NCI-H2171 treated with DMSO at 0.1 percent for 48 hours (cell line): ENCODE measurements at regions not wholly inside any gene's neighbourhood (a gene's known extent, or its start where the extent isn't known, plus 50 kb on each side); places are given as distances from the start of the nearest gene placed in this dataset.

Experiments used
- DNase-seq: peaks from one replicate; lab custom pipeline; 2025; lab: John Stamatoyannopoulos, UW

DNA sequence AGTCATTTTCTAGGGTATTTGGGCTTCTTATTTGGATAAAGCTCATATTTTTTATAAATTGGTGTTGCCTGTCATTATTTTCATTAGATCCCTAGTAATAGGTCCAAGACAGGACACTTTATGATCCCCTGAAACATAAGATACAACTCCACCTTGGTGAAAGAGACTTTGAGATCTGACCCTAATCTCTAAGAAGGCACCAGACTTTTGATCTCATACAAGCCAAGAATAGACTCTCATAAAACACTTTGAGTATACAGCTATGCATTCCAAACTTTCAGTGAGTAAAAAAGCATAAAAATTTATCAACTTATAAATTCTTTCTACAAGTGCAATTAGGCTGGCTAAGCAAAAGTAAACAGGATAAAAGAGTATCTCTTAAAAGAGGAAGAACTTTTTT is 451.2 kb downstream of the MN1 start:
- no peak for DNase-seq

DNA sequence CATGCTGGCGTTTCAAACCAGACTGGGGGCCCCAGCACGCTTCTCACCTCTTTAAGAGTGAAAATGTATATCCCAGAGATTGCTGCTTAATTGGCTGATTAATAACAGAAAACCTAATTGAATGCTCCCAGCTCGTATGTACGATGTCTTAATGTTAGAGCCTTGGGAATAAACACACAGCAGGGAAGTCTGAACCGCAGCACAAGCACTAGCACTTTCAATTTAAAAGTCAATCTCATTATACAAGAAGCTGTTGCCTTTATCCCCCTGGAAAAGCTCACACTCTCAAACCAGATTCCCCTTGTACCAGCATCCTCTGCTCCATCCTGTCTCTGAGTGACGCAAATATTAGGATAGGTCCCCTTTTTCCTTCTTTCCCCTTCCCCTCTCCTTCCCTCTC is 449.1 kb downstream of the MN1 start:
- DNase-seq, result no peak

DNA sequence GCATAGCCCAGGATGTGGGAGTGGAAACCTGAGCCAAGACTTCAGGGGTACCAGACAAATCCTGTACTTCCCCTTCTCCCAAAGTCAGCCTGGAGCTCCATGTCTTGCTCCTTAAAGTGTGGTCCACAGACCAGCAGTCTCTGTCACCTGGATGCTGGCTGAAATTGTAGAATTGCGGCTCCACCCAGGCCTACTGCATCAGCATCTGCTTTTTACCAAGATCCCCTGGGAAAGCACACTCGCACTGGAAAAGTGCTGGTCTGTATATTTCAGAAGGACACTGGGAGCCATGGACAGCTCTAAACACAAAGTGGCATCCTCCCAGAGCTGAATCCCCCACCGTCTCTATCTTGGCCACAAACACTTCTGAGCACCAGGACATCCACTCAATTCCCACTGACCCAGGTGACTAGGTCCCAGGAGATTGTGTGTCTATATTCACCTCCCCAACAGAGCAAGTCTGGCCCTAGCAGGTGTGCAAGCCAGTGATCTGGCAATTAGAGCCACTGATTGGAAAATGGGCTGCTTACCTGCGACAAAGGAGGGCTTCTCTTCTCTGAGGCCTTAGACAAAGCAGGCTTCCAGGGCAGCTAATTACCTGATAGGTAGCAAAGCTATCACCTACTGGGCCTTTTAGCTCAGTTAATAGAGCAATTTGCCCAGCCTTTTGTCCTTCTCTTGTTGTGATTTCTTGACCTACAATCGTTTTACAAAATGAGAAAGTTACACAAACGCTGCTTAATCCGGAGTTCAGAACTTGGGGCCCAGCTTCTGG is 443.3 kb downstream of the MN1 start:
- DNase-seq, result no peak

DNA sequence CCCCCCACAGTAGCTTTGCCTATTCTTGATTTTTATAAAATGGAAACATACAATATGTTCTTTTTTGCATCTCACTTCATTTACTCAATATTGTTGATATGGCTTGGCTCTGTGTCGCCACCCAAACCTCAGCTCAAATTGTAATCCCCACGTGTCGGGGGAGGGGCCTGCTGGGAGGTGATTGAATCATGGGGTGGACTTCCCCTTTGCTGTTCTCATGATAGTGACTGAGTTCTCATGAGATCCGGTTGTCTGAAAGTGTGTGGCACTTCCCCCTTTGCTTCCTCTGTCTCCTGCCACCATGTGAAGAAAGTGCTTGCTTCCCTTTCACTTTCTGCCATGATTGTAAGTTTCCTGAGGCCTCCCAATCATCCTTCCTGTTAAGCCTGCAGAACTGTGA is 431.3 kb downstream of the MN1 start:
- DNase-seq, result no peak

GRCh38 chr22:27370987-27371386 is 430.6 kb downstream of the MN1 start:
- DNase-seq, result no peak

- no peak for DNase-seq
Observed at GRCh38 chr22:27372364-27372763, 429.2 kb downstream of the MN1 start.

DNA sequence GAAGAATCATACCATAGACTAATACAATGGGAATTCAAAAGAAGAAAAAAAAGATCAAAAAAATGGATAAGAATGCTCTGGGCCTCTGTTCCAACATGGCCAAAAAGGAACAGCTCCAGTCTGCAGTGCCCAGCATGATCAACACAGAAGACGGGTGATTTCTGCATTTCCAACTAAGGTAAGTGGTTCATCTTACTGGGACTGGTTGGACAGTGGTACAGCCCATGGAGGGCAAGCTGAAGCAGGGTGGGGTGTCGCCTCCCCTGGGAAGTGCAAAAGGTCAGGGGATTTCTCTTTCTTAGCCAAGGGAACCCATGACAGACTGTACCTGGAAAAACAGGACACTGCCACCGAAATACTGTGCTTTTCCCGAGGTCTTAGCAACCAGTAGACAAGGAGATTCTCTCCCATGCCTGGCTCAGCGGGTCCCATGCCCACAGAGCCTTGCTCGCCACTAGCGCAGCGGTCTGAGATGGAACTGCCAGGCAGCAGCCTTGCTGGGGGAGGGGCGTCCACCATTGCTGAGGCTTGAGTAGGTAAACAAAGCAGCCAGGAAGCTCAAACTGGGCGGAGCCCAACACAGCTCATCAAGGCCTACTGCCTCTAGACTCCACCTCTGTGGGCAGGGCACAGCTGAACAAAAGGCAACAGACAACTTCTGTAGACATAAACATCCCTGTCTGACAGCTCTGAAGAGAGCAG is 428.4 kb downstream of the MN1 start:
- no peak for DNase-seq

DNA sequence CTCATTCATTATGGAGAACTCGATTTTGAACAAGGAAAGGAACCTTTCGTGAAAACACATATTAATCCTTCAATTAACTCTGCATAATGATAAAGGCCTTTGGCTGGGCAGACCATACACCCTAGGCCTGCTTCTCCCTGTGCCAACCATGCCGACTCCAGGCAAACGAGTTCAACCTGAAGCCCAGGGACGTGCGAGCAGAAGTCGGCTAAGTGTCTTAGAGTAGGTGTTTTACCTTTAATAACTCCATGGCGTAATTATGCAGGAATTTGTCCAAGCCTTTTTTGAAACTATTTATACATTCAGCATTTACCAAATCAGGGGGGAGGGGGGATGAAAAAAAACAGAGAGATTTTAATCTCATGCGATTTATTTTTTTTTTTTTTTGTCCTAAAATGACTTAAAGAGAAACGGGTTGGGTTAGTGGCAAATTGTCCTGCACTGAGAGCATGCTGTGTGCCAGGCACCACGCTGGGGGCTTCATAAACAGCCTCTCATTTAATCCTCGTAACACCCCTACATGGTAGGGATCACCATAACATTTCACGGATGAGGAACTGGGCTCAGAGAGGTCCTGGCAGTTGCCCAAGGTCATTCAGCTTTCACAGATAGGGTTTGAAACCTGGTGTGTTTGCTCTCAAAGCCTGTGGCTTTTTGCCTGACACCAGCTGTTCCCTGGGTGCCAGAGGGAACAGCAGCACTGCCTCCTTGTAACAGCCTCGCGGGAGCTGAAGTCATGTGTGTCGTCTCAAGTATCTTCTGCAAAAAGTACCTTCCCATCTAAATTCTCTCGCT is 423.9 kb downstream of the MN1 start:
- peak; percentile 97 for DNase-seq

- peak; percentile 29 for DNase-seq
Observed at GRCh38 chr22:27378311-27378800, 423.2 kb downstream of the MN1 start.

- peak; percentile 60 for DNase-seq
Observed at GRCh38 chr22:27378995-27379394, 422.6 kb downstream of the MN1 start.

DNA sequence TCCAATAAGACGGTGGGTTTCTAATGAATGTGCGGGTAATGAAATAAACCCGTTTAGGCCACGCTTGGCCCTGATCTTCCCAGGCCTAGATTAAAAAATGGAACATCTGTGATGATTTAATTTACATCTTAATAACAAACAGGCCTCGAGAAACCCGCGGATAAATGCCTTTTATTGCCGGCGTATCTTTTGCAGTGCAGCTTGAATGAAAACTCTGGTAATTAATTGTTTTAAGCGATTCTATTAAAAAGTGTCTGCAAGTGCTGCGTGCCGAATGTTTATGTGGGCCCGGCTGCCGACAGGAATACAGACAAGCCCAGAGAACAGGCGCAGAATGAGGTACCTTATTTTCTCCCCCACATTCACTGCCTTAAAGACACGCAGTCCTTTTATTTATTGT is 420.7 kb downstream of the MN1 start:
- DNase-seq, result no peak

GRCh38 chr22:27381552-27381951 is 420.0 kb downstream of the MN1 start:
- DNase-seq, result no peak

GRCh38 chr22:27381960-27382742 is 419.4 kb downstream of the MN1 start:
- no peak for DNase-seq

DNA sequence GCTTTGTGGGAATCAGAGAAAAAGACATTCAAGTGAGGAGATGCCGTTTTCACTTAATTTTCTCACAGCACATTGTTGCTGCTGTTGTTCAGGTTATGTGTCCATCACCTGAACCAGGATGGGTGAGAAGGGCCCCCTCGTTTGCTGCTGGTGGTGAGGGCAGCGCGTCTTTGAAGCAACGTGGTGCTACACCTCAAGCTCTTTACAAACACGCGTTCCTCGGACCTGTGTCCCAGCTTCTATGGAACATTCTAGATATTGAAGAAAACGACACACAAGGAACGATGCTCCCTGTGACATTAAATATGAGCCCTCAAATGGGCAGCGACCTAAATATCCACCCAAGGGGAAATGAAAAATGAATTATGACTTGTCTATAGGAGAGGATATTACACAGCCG is 418.6 kb downstream of the MN1 start:
- no peak for DNase-seq

- no peak for DNase-seq
Observed at GRCh38 chr22:27383896-27384295, 417.7 kb downstream of the MN1 start.

GRCh38 chr22:27385261-27385998 is 416.1 kb downstream of the MN1 start:
- DNase-seq, result no peak

- DNase-seq, result peak; percentile 33
Observed at GRCh38 chr22:27386186-27386585, 415.4 kb downstream of the MN1 start.

DNA sequence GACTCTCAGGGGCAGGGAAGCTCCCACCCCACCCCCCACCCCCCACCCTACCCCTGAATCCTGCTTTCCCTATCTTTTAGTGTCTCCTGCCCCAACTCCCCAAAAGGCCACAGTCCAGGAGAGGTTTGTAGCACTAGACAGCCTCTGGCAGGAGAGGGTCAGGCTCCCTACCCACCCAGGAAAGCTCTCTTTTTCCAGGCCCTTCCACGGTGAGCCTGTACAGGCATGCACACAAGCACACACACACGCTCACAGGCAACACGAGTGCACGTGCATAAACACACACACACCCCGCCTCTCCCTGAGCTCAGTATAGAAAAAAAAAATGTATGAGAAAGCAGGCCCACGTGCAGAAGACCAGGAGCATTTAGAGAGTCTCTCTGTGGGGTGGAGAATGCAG is 414.0 kb downstream of the MN1 start:
- DNase-seq, result no peak

- DNase-seq, result no peak
Observed at GRCh38 chr22:27388090-27388600, 413.4 kb downstream of the MN1 start.

GRCh38 chr22:27389727-27390075 is 411.9 kb downstream of the MN1 start:
- no peak for DNase-seq
